Body of pancreas (tissue), 4 donors: ENCODE measurements at regions not wholly inside any gene's neighbourhood (a gene's known extent, or its start where the extent isn't known, plus 50 kb on each side); places are given as distances from the start of the nearest gene placed in this dataset.

Source experiments
- POLR2A ChIP-seq, 3 donors: fragments of 450-650 bp; IDR thresholded peaks; one replicate each; pipeline ENCODE4 v1.6.1; 2016; ENCODE audit warnings: antibody characterized with exemption in 3 of 3, mild to moderate bottlenecking in 2 of 3
- TF ChIP-seq, protein P1 (sequence below), 7 experiments: fragments of 450-650 bp in 4 of 7; fragments of 200-600 bp in 3 of 7; sonication (generic) in 3 of 7; IDR thresholded peaks; one replicate each; pipeline ENCODE4 v1.5.1; 2016 to 2019; ENCODE audit warnings: antibody characterized with exemption in 7 of 7

DNA sequence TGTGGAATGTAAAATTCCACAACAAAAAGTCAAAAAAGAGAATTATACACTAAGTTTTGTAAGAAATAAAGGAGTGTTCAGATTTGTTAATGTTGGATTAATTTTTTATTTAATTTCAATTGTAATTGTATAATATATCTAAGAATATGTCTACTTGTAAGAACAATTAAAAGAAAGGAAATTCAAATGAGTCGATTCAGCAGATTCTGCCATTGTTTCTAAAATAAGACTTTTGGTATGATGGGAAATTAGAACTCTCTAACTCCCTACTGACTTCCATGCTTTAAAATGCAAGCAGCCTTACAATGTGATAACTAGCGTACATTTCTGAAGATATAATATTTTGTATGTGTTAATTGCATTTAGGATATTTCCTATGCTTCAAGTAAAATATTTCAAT, 395.9 kb upstream of the ZNF717 start:
- TF ChIP-seq, protein P1, sequence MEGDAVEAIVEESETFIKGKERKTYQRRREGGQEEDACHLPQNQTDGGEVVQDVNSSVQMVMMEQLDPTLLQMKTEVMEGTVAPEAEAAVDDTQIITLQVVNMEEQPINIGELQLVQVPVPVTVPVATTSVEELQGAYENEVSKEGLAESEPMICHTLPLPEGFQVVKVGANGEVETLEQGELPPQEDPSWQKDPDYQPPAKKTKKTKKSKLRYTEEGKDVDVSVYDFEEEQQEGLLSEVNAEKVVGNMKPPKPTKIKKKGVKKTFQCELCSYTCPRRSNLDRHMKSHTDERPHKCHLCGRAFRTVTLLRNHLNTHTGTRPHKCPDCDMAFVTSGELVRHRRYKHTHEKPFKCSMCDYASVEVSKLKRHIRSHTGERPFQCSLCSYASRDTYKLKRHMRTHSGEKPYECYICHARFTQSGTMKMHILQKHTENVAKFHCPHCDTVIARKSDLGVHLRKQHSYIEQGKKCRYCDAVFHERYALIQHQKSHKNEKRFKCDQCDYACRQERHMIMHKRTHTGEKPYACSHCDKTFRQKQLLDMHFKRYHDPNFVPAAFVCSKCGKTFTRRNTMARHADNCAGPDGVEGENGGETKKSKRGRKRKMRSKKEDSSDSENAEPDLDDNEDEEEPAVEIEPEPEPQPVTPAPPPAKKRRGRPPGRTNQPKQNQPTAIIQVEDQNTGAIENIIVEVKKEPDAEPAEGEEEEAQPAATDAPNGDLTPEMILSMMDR (IDR thresholded peaks at IDR 0.05), result no peak
- TF ChIP-seq POLR2A (IDR thresholded peaks at IDR 0.05), result no peak
